Activated CD4-positive, alpha-beta T cell treated with anti-CD3 and anti-CD28 coated beads, Interleukin-2, amount 50 U/mL, for 48 hours (primary cell): ENCODE measurements at regions not wholly inside any gene's neighbourhood (a gene's known extent, or its start where the extent isn't known, plus 50 kb on each side); places are given as distances from the start of the nearest gene placed in this dataset.
A peak's percentile ranks its signal among the peaks of the same experiment; 100 is the strongest.
"Not testable (repeated sequence)": the region's sequence is repeated elsewhere in the genome, so short reads cannot be mapped to it uniquely, and the experiment has no call there.

Experiments
- DNase-seq, 2 experiments: peaks; one replicate each; pipeline ENCODE4 v3.0.0-alpha.2; 2020

DNA sequence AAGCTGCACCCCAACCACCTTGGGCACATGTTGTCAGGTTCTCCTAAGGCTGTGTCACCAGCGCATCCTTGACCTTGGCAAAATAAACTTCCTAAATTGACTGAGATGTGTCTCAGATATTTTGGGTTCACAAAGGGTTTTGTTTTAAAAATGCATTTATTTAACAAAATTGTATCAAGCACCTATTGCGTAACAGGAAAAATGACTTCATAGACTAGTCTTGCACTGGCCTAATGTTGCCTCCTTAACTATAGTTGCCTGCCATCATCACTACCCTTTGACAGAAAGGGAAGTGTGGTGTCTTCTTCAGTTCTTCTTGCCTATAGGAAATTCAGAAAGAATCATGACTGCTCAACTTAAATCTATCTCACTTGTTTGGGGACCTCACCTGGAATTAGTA, 374.2 kb downstream of the SH2D1A start:
- DNase-seq, result no peak

DNA sequence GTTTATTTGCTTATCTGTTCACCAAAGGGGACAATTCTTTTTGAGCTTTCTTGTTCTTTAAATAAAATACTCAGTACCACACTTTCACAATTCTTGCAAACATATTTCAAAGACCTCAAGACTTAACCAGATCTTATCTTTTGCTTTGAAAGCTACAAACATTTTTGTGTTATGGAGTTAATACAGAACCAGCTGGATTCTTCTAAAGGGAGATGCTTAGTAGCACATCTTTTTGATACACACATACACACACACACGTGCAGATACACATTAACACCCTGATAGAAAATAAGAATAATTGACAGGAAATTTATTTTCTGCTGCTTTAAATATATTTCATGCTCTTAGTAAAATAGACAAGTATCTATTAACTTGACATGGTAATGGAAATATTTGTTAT, 379.1 kb downstream of the SH2D1A start:
- no peak for DNase-seq

DNA sequence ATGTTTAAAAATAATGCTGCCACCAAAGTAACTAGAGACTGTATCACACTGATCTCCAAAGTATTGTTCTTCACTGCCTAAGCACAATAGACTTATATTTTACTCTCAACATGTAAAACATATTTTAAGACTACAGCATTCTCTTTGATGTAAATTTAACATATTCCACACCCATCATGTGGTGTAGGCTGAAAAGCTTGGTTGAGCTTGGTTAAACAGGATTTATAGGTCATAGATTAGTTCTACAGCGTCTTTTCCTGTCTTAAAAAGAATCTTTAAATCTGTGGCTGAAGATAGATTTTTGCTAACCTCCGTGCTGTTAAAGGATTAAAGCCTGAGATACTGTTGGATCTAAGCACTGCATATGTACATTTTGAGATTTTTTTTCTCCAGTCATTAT, 379.9 kb downstream of the SH2D1A start:
- no peak for DNase-seq

DNA sequence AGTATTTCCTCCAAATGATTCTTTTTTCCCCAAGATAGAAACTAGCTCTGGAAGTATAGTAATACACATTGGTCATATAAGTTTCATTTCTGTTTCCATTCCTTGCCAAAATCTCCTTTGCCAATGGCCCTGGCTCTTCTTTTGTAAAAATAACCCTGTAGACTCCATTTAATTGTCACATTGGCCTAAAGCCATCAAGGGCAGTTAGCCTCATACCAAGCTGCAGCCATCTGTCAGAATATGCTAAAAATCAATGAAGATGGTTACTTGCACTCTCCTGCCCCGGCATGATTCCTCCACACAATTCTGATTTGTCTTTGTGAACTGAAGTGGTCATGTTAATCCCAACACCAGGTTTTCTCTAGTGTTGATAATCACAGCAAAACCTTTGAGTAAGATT, 380.5 kb downstream of the SH2D1A start:
- DNase-seq, result no peak

DNA sequence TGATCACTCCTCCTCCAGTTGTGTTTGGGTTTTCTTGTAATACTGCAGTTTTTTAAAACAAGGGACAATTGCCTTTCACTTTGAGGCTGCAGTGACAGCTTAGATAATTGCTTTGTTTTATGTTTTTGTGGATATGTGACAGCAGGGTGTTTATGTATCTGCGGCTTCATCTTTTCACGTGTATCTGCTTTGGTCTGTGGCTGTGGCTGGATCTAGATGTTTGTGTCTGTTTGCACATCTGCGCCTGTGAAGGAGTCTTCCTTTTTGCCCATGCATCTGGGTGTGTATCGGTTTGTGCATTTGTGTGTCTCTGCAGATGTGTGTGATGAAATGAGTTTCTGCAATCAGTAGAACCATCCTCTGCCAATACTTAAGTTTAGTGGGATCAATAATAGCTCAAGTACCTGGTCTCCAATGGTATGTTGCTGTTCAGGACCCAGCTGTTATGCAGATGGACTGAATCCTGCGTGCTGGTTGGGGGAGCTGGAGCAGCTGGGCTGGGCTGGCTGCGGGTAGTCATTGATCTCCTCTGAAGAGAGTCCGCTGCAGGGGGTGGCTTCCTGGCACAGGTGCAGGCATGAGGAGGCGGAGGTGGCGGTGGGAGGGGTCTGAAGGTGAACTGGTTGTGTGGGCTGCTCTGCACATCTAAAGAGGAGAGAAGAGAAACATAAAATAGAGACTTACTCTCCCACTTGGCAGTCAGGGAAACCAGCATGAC, 390.3 kb downstream of the SH2D1A start:
- peak; percentile 8 to 19 for DNase-seq

DNA sequence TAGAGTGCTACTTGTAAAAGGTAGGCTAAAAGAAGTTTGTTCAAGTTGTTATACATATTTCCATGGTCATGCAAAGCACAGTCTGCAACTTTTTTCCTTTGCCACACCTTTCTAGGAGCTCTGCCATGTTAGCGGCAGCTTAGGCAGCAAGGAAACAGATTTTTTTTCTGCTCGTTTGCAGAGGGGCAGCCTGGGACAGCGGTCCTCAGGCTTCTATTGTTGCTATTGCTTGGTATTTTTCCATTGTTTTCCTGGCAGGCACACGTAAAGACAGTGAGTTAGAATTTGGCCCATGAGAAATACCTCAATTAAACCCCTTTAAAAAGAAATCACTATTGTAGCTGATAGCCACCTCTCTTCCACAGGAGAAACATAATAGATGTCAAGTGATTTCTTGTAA, 391.4 kb downstream of the SH2D1A start:
- no peak for DNase-seq

DNA sequence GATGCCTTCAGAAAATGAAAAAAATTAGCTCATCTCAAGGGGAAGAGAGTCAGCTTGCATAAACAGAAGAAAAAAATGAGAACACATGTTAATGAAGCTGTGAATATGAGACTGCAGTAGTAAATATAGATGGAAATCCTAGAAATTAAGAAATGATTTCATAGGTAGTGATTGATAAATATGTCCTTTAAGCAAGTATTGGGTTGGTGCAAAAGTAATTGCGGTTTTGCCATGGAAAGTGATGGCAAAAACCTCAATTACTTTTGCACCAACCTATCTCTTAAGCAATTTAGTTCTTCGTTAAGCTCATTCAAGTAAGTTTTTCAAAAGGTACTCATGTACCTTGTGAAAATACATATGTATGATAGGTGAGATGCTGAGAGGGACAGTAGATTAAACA, 400.9 kb downstream of the SH2D1A start:
- DNase-seq, result no peak

DNA sequence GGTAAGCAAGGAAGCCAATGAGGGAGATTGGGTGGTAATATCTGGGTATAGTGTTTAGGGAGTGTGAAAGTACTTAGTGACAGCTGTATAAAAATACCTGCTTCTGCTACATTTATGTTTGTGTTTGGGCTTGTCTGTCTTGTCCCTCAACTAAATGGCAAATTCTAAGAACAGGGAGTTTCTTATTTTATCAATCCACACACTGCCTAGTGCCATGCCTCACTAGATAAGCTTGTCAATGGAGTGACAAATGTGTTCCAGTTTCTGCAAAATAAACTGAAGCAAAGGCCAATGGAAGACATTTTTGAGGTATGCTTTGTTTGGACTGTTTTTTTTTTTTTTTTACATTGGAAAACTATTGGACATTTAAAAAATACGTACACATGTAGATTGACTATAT, 418.0 kb downstream of the SH2D1A start:
- DNase-seq, result no peak

DNA sequence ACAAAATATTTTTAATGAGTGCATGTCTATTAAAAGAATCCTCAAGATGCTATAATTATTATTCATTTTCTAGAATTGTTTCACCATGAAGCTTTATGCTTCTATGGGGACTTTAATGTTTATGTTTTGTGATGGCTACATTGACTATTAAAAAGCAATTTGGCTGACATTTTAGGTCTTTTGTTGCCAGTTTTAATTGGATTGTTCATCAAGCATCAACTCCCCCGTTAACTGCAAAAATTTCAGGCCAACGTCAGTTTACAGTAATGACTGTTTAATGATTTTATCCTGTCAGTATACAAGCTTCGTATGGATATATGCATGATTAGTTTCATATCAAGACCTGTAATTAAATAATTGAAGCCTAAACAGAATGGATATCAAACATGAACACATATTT, 422.8 kb downstream of the SH2D1A start:
- no peak for DNase-seq

DNA sequence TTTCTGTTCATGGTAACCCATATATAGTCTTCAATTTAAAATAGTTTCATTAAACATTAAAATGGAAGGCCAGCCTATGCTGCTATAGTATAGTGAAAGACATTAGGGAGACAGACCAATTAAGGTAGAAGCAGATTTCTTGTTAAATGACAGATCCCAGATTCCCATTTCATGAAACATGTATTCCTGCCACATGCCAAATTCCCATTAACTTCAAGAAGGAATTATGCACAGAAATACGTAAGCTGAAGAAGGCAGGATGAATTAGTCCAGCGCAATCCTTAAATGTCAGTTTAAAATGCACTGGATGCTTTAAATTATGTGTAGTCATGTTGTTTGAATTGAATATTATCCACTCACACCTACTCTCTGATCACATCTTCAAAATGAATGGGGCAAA, 424.9 kb downstream of the SH2D1A start:
- no peak for DNase-seq

DNA sequence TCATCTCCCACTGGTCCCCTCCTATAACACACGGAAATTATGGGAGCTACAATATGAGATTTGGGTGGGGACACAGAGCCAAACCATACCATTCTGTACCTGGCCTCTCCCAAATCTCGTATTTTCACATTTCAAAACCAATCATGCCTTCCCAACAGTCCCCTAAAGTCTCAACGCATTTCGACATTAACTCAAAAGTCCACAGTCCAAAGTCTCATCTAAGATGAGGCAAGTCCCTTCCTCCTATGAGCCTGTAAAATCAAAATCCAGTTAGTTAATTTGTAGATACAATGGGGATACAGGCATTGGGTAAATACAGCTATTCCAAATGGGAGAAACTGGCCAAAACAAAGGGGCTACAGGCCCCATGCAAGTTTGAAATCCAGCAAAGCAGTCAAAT, 441.9 kb downstream of the SH2D1A start:
- DNase-seq, result not testable (repeated sequence)

DNA sequence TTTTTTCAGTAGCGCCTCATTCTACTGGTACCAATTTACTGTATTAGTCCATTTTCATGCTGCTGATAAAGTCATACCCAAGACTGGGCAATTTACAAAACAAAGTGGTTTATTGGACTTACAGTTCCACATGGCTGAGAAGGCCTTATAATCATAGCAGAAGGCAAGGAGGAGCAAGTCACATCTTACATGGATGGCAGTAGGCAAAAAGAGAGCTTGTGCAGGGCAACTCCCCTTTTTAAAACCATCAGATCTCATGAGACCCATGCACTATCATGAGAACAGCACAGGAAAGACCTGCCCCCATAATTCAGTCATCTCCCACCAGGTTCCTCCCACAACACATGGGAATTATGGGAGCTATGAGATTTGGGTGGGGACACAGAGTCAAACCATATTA, 443.5 kb downstream of the SH2D1A start:
- not testable (repeated sequence) for DNase-seq

DNA sequence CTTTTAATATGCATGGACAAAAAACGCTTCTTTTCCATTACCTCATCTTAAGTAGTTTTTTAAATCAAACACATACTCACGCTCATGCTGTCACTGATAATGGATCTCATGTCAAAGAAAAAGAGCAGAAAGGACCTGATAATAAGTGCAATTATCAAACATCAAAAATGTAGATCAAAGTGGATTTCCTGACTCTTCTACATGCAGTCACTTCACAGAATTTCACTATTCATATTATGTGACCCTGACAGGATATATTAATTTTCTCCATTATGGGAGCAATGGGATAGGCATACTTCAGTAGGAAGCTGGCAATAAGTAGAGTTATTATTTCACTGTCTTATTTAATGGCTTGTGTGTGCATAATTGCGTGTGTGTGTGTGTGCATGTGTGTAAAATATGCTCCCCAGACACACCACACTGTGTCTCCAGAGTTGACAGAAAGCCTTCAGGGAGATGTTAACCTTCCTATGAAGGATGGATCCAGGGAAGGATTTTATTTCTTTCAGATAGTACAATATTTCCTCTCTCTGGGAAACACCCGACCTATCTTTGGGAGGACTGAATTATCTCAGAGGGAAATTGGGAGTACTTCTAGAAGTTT, 445.2 kb downstream of the SH2D1A start:
- DNase-seq, result no peak

DNA sequence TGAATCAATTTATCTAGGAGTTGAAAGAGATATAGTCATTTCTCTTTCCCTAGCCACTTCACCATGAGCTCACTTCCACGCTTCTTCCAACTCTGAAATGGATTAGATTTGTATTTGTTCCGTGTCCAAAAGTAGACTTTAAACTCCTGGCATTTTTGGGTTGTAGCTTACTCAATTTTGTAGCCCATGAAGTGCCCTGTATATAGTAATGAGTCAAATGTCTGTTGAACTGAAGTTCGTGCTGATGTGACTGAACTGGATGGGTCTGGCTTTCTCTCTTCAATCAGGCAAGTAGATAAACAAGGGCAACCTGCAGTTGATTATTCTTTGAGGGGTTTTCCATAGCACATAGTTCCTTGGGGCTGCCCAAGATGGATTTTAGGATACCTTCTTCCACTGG, 450.6 kb downstream of the SH2D1A start:
- DNase-seq, result no peak

DNA sequence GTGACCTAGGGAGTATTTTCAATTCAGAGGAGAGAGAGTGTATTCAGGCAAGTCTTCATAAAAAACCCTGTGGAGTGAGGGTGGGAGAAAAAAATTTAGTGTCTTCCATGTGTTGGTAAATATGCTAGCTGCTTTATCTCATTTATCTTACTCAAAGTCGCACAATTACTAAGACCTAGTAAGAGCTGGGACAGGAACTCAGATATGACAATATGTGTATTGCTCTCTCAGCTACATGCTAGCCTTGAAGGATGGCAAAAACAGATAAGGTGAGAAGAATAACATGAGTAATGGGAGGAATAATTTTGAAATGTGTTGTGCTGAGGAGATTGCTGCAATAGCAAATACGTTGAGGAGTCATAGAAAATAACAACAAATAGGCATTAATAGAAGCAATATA, 458.6 kb downstream of the SH2D1A start:
- DNase-seq, result no peak

DNA sequence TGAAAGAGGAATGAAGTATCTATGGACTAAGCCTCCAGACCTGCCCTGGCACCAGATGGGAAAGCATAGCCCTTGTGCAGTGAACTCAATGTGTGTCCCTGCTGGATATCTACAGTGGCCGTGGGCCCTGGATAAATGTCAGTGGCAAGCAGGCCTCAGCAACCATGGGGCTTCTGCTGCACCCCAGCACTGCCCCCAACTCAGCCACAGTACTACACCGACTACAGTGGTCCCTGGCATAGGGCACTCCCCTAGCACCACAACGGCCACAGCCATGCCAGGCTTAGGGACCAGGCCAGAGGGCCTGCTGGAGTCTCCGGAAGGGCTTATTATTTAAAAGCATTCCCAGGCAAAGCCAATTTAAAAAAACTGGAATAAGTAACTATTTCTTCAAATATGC, 459.1 kb downstream of the SH2D1A start:
- DNase-seq, result no peak

DNA sequence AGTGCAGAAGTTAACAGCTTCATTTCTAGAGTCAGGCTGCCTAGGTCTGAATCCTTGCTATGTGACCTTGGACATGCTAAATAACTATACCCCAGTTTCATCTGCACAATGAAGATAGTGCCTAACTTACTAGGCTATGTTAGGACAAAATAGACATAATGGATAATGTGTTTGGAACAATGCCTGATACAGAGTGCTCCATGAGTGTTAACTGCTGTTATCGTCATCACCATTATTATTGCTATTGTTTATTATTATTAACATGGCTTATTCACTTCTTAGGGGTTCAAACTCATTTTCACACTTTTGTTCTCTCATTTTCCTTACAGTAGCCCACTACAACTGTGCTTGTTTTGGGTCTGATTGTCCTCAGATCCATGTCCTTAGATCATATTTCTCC, 467.7 kb downstream of the SH2D1A start:
- no peak for DNase-seq

DNA sequence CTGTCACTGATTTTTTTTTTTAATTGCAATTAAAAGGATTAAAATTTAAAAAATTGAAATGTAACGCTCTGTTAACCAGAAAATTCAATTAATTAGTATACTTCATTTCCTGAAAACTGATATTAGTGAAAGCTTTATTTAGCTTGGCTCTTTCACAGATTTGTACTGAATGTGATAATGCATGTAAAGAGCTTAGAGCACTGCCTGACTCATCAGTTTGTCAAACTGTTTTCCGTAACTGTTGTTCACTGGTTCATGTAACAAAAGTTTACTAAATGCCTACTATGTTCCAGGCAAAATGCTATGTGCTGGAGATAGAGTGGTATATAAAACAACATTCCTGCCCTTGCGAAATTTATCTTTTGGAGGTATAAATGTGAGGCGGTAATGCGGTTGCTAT, 471.7 kb downstream of the SH2D1A start:
- DNase-seq, result no peak

DNA sequence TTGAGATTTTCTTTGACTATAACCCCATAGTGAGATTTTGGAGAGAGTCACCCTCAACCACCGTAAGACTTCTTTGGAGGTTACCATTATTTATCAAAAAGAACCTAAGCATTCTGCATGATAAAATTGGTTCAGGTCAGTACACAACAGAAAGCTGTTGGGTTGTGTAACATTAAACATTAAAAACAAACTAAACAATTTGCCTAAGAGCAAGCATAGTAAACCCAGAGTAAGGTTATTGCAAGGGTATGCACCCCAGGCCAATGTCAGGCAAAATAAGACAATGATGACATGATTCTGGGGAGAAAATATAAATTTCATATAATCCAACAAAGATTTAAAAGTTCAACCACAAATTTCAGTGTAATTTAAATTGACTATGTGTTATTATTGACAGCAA, 472.4 kb downstream of the SH2D1A start:
- DNase-seq, result no peak

DNA sequence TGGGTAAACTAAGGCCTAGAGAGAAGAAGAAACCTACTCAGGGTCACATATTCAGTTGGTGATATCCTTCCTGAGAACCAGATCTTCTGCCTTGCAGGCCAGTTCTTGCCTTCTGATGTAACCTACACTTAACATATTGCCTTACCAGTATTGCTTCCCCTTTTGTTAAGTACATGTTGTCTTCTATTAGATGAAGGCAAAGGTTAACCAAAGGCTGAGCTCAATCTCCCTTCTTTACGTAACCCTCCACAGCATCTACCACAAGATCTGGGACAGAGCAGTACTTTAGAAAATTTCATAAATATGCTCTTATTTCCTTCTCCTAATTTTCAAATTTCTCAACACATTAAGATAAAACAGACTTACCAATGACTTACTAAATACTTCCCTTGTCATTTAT, 474.4 kb downstream of the SH2D1A start:
- no peak for DNase-seq

DNA sequence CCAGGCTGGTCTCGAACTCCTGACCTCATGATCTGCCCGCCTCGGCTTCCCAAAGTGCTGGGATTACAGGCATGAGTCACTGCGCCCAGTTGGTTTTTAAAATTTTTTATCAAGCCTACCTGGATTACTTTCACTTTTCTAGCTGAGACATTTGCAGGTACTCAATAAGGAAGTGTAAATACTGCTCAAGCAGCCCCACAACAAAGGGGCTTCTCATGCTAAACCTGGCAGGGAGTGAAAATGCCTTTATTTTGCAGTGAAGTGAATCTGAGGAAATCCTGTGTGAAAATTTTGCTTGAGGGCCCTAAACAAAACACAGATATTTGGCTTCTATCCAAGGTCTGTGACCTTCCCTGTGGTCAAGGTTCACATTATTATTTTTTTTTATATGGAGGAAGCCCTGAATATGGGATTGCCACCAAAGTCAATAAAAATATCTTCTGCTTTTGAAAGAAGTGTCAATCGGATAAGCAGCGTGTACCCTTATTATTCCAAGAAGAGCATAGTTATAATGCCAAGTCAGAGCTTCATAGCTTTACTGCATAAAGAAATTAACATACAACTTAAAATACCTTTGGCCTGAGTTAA, 481.0 kb downstream of the SH2D1A start:
- DNase-seq, result no peak

DNA sequence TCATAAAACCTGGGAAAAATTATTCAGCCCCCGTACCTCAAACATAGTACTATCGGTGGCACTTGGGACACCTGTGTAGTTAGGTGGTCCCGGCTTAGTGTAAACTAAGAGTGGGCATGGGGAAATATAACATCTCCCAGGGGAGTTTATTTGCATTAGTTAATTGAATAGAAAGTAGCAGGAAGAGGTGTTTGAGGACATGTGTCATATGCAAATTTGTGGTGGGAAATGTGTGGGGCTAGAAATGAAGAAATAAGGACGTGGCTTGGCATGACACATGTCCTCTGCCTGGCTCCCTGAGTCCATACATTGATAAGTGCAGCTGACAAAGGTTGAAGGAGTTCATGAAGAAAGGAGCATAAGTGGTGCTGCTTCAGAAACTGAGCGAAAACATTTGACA, 483.6 kb downstream of the SH2D1A start:
- peak in 1 of 2 experiments; percentile 2 for DNase-seq

DNA sequence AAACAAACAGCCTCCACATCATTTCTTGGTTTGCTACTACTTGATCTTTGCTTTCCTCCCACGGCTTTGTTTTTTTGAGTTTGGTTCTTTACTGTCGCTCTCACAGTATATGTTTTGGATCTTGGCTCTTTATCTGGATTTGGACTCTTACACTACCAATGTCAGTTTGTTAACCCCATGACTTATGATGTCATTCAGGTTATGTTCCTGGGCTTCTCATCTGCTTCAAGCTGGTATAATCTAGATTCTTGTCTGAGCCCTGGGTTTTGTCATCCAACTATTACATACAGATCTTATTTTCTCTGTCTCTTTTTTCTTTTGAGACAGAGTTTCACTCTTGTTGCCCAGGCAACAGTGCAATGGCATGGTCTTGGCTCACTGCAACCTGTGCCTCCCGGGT, 482.9 kb upstream of the TEX13C start:
- DNase-seq, result no peak

DNA sequence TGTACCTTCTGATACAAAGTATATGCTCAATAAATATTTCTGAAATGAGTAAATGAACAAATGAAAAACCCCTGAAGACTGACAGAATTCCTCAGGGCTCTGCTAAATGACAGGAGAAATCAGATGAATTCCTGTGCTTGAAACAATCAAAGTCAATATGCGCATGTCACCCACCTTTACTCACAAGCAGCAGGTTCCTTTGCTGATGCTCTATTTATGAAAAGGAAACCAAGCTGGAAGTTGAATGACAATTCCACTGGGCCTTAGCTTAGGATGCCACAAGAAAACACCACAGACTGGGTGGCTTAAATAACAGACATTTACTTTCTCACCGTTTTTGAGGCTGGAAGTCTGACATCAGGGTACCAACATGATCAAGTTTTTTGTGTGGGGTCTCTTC, 477.5 kb upstream of the TEX13C start:
- DNase-seq, result no peak

DNA sequence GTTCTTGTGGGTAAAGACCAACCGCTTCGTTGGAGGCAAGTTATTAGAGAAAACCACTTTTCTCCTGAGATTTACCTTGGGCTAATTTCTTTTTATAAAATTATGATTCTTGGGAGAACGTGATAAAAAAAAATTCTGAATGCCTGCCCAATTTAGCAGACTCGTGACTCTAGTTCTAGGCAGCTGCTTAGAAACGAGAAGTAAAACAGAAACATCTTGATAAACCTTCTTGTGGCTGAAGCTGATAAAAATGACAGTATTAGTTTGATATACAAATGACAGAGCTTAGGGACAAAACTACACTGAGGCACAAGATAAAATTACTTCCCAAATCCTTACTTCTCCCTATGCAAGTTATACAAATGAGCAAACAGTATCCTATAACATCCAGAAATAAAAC, 458.9 kb upstream of the TEX13C start:
- DNase-seq, result no peak
